GM18505 (cell line): ENCODE measurements at regions not wholly inside any gene's neighbourhood (a gene's known extent, or its start where the extent isn't known, plus 50 kb on each side); places are given as distances from the start of the nearest gene placed in this dataset.

ENCODE experiments used
- ATAC-seq: cut with Tn5 transposase; IDR thresholded peaks from one replicate; pipeline ENCODE4 v1.9.1; 2021; ENCODE audit not compliant: unreplicated experiment
- POLR2A ChIP-seq: IDR thresholded peaks from 4 replicates; pipeline ENCODE4 v1.6.1; 2011; ENCODE audit warnings: borderline replicate concordance; ENCODE audit not compliant: insufficient read depth, insufficient read length; ENCODE audit errors: extremely low read depth

DNA sequence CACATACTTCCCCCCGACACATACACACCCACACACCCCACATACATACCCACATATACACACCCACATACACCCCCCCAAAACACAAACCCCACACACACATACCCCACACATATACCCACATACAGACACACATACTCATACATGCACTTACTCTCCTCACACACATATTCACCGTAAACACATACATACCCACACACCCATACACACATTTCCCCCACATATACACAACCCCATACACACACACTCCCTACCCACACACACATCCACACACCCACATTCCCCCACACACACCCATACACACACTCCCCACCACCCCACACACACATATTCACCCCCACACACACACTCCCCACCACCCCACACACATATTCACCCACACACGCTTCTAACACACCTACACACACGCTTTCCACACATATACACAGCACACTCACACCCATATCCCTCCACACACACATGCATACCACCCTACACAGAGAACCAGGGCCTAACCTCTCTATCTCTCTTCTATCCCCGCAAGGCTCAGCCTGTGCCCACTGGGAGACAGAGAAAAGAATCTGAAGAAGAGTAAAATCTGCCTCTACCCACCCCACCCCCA lies 182.4 kb upstream of the ETAA1 start:
- no peak for TF ChIP-seq POLR2A

GRCh38 chr2:67215214-67216055 lies 181.7 kb upstream of the ETAA1 start:
- no peak for TF ChIP-seq POLR2A
- no peak for ATAC-seq

More for the DNA sequence above, 182.4 kb upstream of the ETAA1 start:
- ATAC-seq = no peak

- no peak for TF ChIP-seq POLR2A
- no peak for ATAC-seq
Observed at GRCh38 chr2:67216103-67216502, 181.0 kb upstream of the ETAA1 start.

DNA sequence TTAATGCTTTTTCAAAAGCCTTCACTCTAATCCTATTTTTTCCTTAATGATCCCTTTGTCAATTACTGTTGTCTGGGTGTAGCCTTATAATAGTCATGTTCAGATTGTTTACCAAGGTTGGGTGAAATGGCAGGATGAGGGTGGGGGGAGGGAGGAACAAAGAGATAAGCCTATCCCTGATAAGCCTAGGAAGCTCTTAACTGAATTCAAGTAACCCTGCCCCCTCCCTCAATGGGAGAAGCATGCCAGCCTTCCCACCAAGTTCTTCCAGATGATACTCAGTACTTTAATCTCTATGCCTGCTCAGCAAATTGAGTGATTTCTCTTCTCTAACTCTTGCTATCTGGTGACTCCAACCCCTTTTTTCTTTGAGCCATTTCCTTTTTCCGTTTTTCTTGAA lies 180.3 kb upstream of the ETAA1 start:
- ATAC-seq = no peak
- TF ChIP-seq POLR2A = no peak

DNA sequence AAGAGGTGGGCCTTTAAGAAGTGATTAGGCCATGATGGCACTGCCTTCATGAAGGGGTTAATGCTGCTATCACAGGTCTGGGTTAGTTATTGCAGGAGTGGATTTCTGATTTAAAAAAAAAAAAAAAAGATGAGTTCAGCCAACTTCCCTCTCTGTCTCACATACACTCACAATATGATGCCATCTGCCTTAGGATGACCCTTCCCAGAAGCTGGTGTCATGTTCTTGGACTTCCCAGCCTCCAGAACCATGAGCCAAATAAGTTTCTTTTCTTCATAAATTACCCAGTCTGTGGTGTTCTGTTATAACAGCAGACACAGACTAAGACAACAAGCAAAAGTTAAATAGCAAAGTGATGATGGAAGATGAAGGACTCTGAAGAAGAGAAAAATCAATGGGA lies 179.7 kb upstream of the ETAA1 start:
- ATAC-seq = no peak
- no peak for TF ChIP-seq POLR2A

GRCh38 chr2:67218056-67218455 lies 179.1 kb upstream of the ETAA1 start:
- no peak for TF ChIP-seq POLR2A

DNA sequence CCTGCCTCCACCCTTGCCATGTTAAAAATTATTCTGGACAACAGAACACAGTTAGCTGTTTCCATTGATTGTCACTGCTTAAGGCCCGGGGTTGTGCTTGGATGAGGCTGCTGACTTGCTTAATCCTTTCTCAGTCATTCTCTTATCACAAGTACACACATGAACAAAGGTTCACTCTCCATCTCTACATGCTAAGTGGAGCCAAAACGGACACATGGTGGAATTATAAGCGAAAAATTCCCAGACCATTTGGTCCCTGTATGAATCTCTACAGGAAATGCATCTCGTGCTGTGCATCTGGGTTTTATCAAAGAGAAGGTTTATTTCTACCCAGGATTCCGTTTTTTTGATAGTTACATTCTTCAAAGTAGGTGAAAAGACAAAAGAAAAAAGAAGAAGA lies 177.5 kb upstream of the ETAA1 start:
- no peak for ATAC-seq
- TF ChIP-seq POLR2A = no peak

More at GRCh38 chr2:67218056-67218455, 179.1 kb upstream of the ETAA1 start:
- ATAC-seq = no peak

GRCh38 chr2:67221266-67221665 lies 175.9 kb upstream of the ETAA1 start:
- no peak for TF ChIP-seq POLR2A
- no peak for ATAC-seq

DNA sequence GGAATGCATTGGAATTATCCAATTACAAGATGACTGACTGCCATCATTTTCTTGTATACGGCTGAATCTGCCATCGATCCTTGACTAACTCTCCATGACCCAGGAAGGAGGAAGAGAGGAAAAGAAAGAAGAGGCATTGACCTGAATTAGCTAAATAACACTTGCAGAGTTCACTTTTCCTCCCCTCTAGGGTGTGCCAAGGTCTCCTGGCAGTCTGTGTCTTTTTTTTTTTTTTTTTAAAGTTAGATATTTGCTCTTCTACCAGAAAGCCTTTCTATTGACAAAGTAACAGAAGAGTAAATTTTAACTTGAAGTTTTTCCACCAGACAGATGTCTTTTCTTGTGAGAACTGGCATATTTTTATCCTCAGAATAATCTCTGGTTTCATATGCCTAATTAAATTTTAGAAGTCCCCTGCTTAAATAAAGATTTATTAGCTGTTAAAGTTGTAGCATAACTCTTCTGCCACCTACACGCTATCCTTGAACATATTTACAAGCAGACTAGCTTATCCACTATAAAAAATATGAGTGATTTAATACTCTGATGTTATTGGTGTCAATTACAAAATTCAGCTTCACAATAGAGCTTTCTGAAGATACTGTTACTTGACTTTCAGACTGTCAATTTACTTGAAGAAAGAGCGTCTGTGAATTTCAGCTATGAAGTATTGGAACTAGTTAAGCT lies 171.7 kb upstream of the ETAA1 start:
- TF ChIP-seq POLR2A = no peak
- no peak for ATAC-seq

- no peak for ATAC-seq
- TF ChIP-seq POLR2A = no peak
Observed at GRCh38 chr2:67229706-67230105, 167.4 kb upstream of the ETAA1 start.

- no peak for TF ChIP-seq POLR2A
- ATAC-seq = no peak
Observed at GRCh38 chr2:67232936-67233335, 164.2 kb upstream of the ETAA1 start.

DNA sequence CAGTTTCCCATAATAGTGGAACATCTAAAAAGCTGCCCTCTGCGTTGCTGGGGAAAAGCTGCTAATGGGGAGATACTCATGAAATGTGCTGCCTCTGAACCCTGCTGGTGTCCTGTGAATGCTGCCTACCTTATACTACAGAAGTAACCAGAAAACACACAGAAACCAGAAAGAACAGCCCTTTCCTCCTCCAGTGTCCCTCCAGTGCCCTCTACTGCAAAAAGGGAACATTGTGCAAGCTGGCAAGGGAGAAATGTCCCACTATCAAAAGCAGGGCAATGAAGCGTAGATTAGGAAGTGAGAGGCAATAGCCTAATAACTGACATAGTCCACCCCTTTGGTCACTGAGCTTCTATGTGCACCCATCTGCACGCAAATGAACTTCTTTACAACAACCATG lies 162.7 kb upstream of the ETAA1 start:
- TF ChIP-seq POLR2A = no peak
- no peak for ATAC-seq

DNA sequence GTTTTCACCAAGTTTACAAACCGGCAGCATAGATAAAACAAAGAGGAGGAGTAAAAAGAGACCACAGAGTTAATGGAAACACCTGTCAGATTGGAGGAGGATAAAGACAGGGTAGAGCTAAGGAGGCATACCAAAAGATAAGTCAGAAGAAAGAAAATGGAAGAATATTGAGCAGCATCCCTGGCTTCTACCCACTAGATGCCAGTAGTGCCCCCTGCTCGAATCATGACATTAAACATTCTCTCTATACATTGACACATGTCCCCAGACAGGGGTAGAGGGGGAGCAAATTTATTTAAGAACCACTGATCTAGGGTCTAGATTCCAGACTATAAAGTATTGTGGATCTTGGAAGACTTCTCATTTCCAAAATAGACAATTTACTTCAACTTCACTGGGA lies 159.8 kb upstream of the ETAA1 start:
- no peak for TF ChIP-seq POLR2A
- ATAC-seq = no peak

- no peak for ATAC-seq
- no peak for TF ChIP-seq POLR2A
Observed at GRCh38 chr2:67240507-67240906, 156.6 kb upstream of the ETAA1 start.
